Parathyroid adenoma (tissue), 2 donors: ENCODE measurements at regions not wholly inside any gene's neighbourhood (a gene's known extent, or its start where the extent isn't known, plus 50 kb on each side); places are given as distances from the start of the nearest gene placed in this dataset.

Source experiments
- H2AFZ ChIP-seq: fragments of 300-600 bp; sonication (generic); one replicate; pipeline ENCODE4 v1.7.0; 2017; ENCODE audit warnings: antibody characterized with exemption, mild to moderate bottlenecking
- H3K27ac ChIP-seq: fragments of 300-600 bp; sonication (generic); one replicate; pipeline ENCODE4 v1.7.0; 2017
- H3K27me3 ChIP-seq: fragments of 300-600 bp; sonication (generic); one replicate; pipeline ENCODE4 v1.7.0; 2017; ENCODE audit warnings: low read length; ENCODE audit not compliant: control insufficient read depth, insufficient read depth
- H3K36me3 ChIP-seq: fragments of 300-600 bp; sonication (generic); one replicate; pipeline ENCODE4 v1.7.0; 2017; ENCODE audit warnings: low read length; ENCODE audit not compliant: control insufficient read depth, insufficient read depth
- H3K4me1 ChIP-seq: fragments of 300-600 bp; sonication (generic); one replicate; pipeline ENCODE4 v1.7.0; 2017; ENCODE audit warnings: control low read depth
- H3K4me2 ChIP-seq: fragments of 300-600 bp; sonication (generic); one replicate; pipeline ENCODE4 v1.7.0; 2017; ENCODE audit warnings: low read length
- H3K4me3 ChIP-seq: fragments of 300-600 bp; sonication (generic); one replicate; pipeline ENCODE4 v1.7.0; 2017; ENCODE audit warnings: low read depth, low read length
- H3K79me2 ChIP-seq: fragments of 300-600 bp; sonication (generic); one replicate; pipeline ENCODE4 v1.7.0; 2017; ENCODE audit warnings: control low read depth
- H3K9ac ChIP-seq: fragments of 300-600 bp; sonication (generic); one replicate; pipeline ENCODE4 v1.7.0; 2017; ENCODE audit warnings: mild to moderate bottlenecking
- H3K9me3 ChIP-seq: fragments of 300-600 bp; sonication (generic); one replicate; pipeline ENCODE4 v1.7.0; 2017; ENCODE audit warnings: low read length; ENCODE audit not compliant: control insufficient read depth
- TF ChIP-seq, protein P1 (sequence below): fragments of 300-600 bp; sonication (generic); IDR thresholded peaks from one replicate; pipeline ENCODE4 v1.7.0; 2017; ENCODE audit warnings: antibody characterized with exemption, mild to moderate bottlenecking
- donor health status: primary hyperparathyroidism.

- no peak overlapping the region for H3K4me3 ChIP-seq
- no peaks in the 10 kb centered on the region for H3K79me2 ChIP-seq
- H3K36me3 ChIP-seq: no peaks in the 10 kb centered on the region
- H3K9me3 ChIP-seq: no peaks in the 10 kb centered on the region
- TF ChIP-seq, protein P1, sequence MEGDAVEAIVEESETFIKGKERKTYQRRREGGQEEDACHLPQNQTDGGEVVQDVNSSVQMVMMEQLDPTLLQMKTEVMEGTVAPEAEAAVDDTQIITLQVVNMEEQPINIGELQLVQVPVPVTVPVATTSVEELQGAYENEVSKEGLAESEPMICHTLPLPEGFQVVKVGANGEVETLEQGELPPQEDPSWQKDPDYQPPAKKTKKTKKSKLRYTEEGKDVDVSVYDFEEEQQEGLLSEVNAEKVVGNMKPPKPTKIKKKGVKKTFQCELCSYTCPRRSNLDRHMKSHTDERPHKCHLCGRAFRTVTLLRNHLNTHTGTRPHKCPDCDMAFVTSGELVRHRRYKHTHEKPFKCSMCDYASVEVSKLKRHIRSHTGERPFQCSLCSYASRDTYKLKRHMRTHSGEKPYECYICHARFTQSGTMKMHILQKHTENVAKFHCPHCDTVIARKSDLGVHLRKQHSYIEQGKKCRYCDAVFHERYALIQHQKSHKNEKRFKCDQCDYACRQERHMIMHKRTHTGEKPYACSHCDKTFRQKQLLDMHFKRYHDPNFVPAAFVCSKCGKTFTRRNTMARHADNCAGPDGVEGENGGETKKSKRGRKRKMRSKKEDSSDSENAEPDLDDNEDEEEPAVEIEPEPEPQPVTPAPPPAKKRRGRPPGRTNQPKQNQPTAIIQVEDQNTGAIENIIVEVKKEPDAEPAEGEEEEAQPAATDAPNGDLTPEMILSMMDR: peak; percentile 17
- H3K27ac ChIP-seq: no peak overlapping the region
- H3K9ac ChIP-seq: no peak overlapping the region
- no peak overlapping the region for H3K4me2 ChIP-seq
- no peak overlapping the region for H2AFZ ChIP-seq
- no peaks in the 10 kb centered on the region for H3K27me3 ChIP-seq
- peaks cover 11% of the 10 kb centered on the region for H3K4me1 ChIP-seq
These were observed 480.5 kb upstream of the PROK2 start for GRCh38 chr3:72265256-72266015.

- Histone ChIP-seq H3K79me2 (no peaks in the 10 kb centered on the region), H3K9ac (no peak overlapping the region), H3K4me1 (no peaks in the 10 kb centered on the region), H2AFZ (no peak overlapping the region), H3K9me3 (no peaks in the 10 kb centered on the region), H3K27ac (no peak overlapping the region), H3K4me2 (no peak overlapping the region), H3K4me3 (no peak overlapping the region), H3K36me3 (no peaks in the 10 kb centered on the region), H3K27me3 (no peaks in the 10 kb centered on the region)
- TF ChIP-seq, protein P1: no peak
These were observed 478.5 kb upstream of the PROK2 start for GRCh38 chr3:72263223-72263990.

DNA sequence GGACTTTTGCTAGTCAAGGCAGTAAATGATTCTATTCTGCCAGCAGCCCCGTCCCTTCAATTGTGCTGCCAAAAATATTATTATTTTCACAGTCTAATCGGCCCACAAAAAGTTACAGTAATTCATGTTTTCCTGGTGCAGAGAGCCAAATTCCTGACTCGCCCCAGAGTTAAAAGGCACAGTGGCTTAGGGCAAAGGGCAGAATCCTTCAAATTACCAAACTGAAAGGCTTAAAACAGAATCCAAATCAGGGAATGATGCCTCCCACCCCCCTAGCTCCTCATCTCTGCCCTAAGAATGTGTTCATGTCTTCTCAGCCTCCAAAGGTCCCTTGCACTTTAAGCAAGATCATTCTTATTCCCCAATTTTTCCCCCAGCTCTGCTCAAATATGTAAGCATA, 477.8 kb upstream of the PROK2 start:
- Histone ChIP-seq H3K9ac (no peak overlapping the region), H3K79me2 (no peaks in the 10 kb centered on the region), H3K36me3 (no peaks in the 10 kb centered on the region), H3K27me3 (no peaks in the 10 kb centered on the region), H3K4me1 (no peaks in the 10 kb centered on the region), H3K9me3 (no peaks in the 10 kb centered on the region), H2AFZ (no peak overlapping the region), H3K4me3 (no peak overlapping the region), H3K27ac (no peak overlapping the region), H3K4me2 (no peak overlapping the region)
- TF ChIP-seq, protein P1: no peak

GRCh38 chr3:72261566-72262564, 476.9 kb upstream of the PROK2 start:
- TF ChIP-seq, protein P1: no peak
- H2AFZ ChIP-seq: no peak overlapping the region
- no peak overlapping the region for H3K27ac ChIP-seq
- H3K4me2 ChIP-seq: no peak overlapping the region
- H3K79me2 ChIP-seq: no peaks in the 10 kb centered on the region
- no peaks in the 10 kb centered on the region for H3K27me3 ChIP-seq
- no peaks in the 10 kb centered on the region for H3K9me3 ChIP-seq
- no peak overlapping the region for H3K4me3 ChIP-seq
- no peaks in the 10 kb centered on the region for H3K36me3 ChIP-seq
- H3K4me1 ChIP-seq: no peaks in the 10 kb centered on the region
- H3K9ac ChIP-seq: no peak overlapping the region
